ENCODE measurements at regions not wholly inside any gene's neighbourhood (a gene's known extent, or its start where the extent isn't known, plus 50 kb on each side); places are given as distances from the start of the nearest gene placed in this dataset.

- Mint-ChIP-seq H3K9me3 (no peaks in the 10 kb centered on the region), H3K27ac (no peak overlapping the region), H3K4me1 (no peaks in the 10 kb centered on the region), H3K4me3 (no peak overlapping the region), H3K27me3 (ENCODE audit: low read depth) (no peaks in the 10 kb centered on the region), H3K36me3 (no peaks in the 10 kb centered on the region)
- no peak for ATAC-seq
- ChIA-PET CTCF (no interaction called here), POLR2A (no interaction called here)
- DNase-seq (ENCODE audit: low spot score), result no peak
- TF ChIP-seq MLX (CRISPR knock-in tag; IDR thresholded peaks at IDR 0.05) (no peak), ZBTB21 (CRISPR knock-in tag; IDR thresholded peaks at IDR 0.05; ENCODE audit: borderline replicate concordance) (no peak), ZNF263 (CRISPR knock-in tag; IDR thresholded peaks at IDR 0.05; ENCODE audit: low read depth) (no peak), ATF3 (CRISPR knock-in tag; conservative IDR thresholded peaks at IDR 0.05) (no peak), NR1H2 (CRISPR knock-in tag; IDR thresholded peaks at IDR 0.05) (no peak), ZNF396 (CRISPR knock-in tag; IDR thresholded peaks at IDR 0.05; ENCODE audit: borderline replicate concordance) (no peak), SOX15 (CRISPR knock-in tag; IDR thresholded peaks at IDR 0.05) (no peak), USF2 (CRISPR knock-in tag; IDR thresholded peaks at IDR 0.05) (no peak), ZNF219 (CRISPR knock-in tag; IDR thresholded peaks at IDR 0.05; ENCODE audit: borderline replicate concordance) (no peak), ZMAT4 (CRISPR knock-in tag; IDR thresholded peaks at IDR 0.05) (no peak), ARID4B (CRISPR knock-in tag; IDR thresholded peaks at IDR 0.05; ENCODE audit: borderline replicate concordance) (no peak), E2F1 (CRISPR knock-in tag; IDR thresholded peaks at IDR 0.05) (no peak)
Measured at GRCh38 chr4:60913002-60913401, 287.1 kb upstream of the ADGRL3 start.

- POLR2A ChIA-PET, result no interaction called here
- CTCF ChIA-PET, result no interaction called here
- no peaks in the 10 kb centered on the region for H3K9me3 Mint-ChIP-seq
- H3K36me3 Mint-ChIP-seq, result no peaks in the 10 kb centered on the region
- no peaks in the 10 kb centered on the region for H3K27me3 Mint-ChIP-seq (ENCODE audit: low read depth)
- DNase-seq (ENCODE audit: low spot score) (no peak), ATAC-seq (no peak)
- H3K4me1 Mint-ChIP-seq, result no peaks in the 10 kb centered on the region
- H3K4me3 Mint-ChIP-seq, result no peak overlapping the region
- H3K27ac Mint-ChIP-seq, result no peak overlapping the region
- TF ChIP-seq FOXJ3 (CRISPR knock-in tag; IDR thresholded peaks at IDR 0.05; ENCODE audit: borderline replicate concordance) (no peak), ATF3 (CRISPR knock-in tag; conservative IDR thresholded peaks at IDR 0.05) (no peak), ESRRA (CRISPR knock-in tag; IDR thresholded peaks at IDR 0.05; ENCODE audit: borderline replicate concordance) (no peak), FOXK1 (CRISPR knock-in tag; IDR thresholded peaks at IDR 0.05) (no peak), FOXP4 (CRISPR knock-in tag; IDR thresholded peaks at IDR 0.05) (no peak), TCF7 (CRISPR knock-in tag; IDR thresholded peaks at IDR 0.05; ENCODE audit: low read depth) (no peak), PREB (CRISPR knock-in tag; IDR thresholded peaks at IDR 0.05; ENCODE audit: borderline replicate concordance) (no peak), ZNF263 (CRISPR knock-in tag; IDR thresholded peaks at IDR 0.05; ENCODE audit: low read depth) (no peak), E2F5 (CRISPR knock-in tag; IDR thresholded peaks at IDR 0.05) (no peak)
Measured at GRCh38 chr4:60913671-60914070, 286.5 kb upstream of the ADGRL3 start.

All from WTC11 (cell line).